ENCODE measurements at regions not wholly inside any gene's neighbourhood (a gene's known extent, or its start where the extent isn't known, plus 50 kb on each side); places are given as distances from the start of the nearest gene placed in this dataset.

DNA sequence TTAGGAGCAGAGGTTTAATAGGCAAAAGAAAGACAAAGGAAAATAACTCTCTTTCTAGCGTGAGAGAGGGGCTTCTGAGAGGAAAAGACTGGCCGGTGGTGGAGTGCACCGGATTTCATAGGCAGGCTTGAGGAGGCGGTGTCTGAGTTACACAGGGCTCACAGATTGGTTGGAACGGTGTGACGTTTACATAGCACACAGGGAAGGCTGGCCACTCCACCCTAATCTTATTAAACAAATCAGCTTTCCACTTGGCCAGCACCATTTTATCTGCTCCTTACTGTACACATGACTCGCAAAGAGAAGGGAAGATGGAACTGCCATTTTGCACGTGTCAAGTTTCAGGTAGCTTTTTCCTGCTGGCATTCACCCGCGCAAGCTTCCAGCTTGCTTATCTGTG, 587.7 kb downstream of the RPL10L start:
- TF ChIP-seq, protein P1, sequence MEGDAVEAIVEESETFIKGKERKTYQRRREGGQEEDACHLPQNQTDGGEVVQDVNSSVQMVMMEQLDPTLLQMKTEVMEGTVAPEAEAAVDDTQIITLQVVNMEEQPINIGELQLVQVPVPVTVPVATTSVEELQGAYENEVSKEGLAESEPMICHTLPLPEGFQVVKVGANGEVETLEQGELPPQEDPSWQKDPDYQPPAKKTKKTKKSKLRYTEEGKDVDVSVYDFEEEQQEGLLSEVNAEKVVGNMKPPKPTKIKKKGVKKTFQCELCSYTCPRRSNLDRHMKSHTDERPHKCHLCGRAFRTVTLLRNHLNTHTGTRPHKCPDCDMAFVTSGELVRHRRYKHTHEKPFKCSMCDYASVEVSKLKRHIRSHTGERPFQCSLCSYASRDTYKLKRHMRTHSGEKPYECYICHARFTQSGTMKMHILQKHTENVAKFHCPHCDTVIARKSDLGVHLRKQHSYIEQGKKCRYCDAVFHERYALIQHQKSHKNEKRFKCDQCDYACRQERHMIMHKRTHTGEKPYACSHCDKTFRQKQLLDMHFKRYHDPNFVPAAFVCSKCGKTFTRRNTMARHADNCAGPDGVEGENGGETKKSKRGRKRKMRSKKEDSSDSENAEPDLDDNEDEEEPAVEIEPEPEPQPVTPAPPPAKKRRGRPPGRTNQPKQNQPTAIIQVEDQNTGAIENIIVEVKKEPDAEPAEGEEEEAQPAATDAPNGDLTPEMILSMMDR (IDR thresholded peaks at IDR 0.05; ENCODE audit: extremely low read depth in 1 of 2, insufficient read depth in 1 of 2, low read depth in 1 of 2, low read length in 2 of 2): no peak
- TF ChIP-seq EZH2 (IDR thresholded peaks at IDR 0.05; ENCODE audit: borderline replicate concordance, low read depth, low read length, severe bottlenecking): no peak
- TF ChIP-seq POLR2A (IDR thresholded peaks at IDR 0.05; ENCODE audit: low read depth, low read length): no peak
- TF ChIP-seq MYC (IDR thresholded peaks at IDR 0.05; ENCODE audit: low read depth, low read length): no peak
- no peak for TF ChIP-seq JUN (IDR thresholded peaks at IDR 0.05; ENCODE audit: borderline replicate concordance, insufficient read depth, insufficient read length, low read depth)
- no peak for TF ChIP-seq FOS (IDR thresholded peaks at IDR 0.05; ENCODE audit: borderline replicate concordance, insufficient read depth, low read length)
- TF ChIP-seq POLR2AphosphoS5 (IDR thresholded peaks at IDR 0.05; ENCODE audit: insufficient read depth, low read depth, low read length): no peak
- TF ChIP-seq, protein P2, sequence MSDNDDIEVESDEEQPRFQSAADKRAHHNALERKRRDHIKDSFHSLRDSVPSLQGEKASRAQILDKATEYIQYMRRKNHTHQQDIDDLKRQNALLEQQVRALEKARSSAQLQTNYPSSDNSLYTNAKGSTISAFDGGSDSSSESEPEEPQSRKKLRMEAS (IDR thresholded peaks at IDR 0.05; ENCODE audit: insufficient read depth, insufficient read length): no peak

All from endothelial cell of umbilical vein (primary cell).